CD4-positive, alpha-beta T cell treated with Interleukin-6 at 100 ng/mL for 8 hours (primary cell): ENCODE measurements at regions not wholly inside any gene's neighbourhood (a gene's known extent, or its start where the extent isn't known, plus 50 kb on each side); places are given as distances from the start of the nearest gene placed in this dataset.
"Not testable (repeated sequence)": the region's sequence is repeated elsewhere in the genome, so short reads cannot be mapped to it uniquely, and the experiment has no call there.

Experiments
- DNase-seq: peaks from one replicate; pipeline ENCODE4 v3.0.0-alpha.2; 2020; ENCODE audit warnings: mixed read lengths, low spot score

DNA sequence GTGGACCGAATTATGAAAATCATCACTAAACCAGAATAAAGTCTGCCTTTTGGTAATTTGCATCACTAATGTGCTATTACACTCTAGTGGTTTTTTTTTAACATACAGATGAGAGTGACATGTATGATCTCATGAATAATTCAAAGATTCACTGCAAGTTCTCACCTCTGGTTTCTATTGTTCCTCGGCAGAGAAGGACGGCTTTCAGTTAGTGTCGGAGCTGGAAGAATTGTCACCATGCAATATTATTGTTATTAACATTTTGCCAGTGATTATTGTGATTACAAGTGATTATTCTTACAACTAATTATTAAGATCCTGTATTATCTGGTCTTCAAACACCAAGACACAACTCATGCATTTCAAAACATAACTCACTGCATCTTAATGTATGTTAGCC, 366.6 kb upstream of the RPS23 start:
- no peak for DNase-seq

DNA sequence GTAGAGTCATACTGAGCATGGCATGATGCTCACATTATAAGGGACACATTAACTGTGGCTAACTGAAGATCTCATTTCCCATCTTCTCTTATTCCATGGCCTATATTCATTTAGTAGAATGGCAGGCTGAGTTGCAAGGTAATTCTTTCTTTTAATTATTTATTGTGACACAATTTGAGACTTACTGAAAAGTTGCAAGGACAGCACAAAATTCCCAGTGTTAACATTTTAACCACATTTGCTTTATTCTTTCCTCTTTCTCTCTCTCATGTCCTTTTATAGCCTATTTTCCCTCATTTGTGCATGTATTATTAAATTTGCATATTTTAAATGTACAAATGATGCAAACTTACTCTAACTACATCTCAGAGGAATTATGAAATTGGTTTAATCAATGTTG, 366.1 kb upstream of the RPS23 start:
- DNase-seq: no peak

DNA sequence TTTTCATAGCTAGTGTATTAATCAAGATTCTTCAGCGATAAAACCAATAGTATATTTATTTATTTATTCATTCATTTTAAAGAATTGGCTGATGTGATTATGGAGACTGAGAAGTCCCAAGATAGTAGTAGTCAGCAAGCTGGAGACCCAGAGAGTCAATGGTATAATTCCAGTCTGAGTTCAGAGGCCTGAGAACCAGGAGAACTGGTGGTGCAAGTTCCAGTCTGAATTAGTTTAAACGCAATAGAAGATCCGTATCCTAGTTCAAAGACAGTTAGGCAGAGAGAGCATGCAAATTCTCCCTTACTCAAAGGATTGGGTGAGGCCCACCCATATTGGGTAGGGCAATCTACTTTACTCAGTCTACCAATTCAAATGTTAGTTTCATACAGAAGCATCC, 364.2 kb upstream of the RPS23 start:
- no peak for DNase-seq

DNA sequence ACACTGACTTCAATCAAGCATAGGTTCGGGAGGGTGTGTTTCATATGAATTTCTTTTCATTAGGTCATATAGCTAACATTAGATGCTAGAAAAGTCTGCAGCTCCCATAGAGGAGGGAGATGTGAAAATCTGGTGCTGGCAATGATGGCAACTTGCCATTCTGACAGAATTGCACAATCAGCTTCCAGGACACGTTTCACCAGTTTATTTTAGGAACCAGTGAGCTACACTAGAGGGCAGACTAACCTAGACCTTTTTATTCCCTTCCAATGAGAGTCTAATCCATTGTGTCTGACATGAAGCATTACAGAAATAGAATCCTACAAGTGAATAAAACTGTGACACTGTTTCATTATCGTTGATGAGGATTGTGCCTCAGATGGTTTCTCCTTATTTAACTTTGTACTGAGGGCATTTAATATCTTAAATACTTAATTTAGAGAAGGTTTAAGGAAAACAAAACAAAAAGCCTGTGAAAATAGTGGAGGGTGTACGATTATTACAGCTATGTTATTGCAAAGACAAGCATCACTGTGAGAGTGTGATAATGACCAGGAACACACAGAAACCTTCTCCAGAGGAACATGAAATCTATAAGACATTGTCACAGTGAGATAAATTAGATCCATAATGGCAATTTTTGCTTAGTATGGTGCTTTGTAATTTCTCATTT, 363.3 kb upstream of the RPS23 start:
- peak; percentile 9 for DNase-seq

- no peak for DNase-seq
These were observed 362.8 kb upstream of the RPS23 start for GRCh38 chr5:82640916-82641315.

DNA sequence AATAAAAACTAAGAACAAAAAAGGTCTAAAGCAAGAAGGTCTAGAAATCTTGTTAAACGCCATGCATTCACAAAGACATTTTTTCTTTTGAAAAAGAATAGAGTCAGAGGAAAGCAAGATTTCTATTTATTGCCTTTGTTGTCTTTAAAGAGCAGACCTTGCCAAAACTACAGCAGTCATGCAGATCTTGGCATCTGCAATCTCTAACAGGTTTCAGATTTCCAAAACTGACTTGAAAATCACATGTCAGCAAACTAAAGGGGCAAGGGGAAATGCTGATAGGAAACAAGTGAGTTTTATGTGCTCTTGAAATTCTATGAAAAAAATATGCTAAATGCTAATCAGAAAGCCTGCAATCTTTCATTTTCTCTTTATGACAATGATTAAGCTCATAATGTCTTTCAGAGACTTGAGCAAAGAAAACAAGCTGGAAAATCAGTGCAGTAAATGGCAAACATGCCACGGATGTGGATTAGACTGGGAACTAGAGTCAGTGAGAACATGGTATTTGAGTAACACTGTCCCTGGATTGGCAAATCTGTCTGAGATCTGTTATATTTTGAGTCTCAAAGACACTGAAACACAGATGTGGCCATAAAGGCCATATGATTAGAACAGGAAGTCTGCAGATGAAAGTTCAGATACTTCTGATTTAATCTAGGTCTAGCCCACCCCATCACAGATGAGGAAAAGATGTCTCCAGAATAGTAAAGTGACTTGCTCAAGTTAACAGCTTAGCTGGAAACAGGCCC, 361.4 kb upstream of the RPS23 start:
- no peak for DNase-seq

DNA sequence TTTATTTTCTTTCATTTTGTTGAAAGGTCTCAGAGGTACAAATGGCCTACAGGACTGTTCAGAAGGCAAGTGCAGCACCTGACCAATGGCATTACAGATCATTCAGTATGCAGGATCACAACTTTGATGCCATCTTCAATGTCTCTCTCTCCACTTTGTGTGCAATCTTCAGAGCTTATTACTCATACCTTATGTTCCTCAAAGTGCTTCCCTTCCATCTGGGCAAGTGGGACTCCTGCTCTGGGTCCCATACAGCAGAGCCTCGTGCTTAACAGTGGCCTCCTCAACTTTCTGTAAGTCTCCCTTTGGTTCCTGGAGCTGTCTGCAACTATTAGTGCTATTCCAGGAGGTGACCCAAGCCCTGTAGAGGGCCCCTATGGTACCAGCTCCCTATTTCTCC, 358.4 kb upstream of the RPS23 start:
- no peak for DNase-seq

GRCh38 chr5:82635561-82636288, 357.6 kb upstream of the RPS23 start:
- DNase-seq: no peak

DNA sequence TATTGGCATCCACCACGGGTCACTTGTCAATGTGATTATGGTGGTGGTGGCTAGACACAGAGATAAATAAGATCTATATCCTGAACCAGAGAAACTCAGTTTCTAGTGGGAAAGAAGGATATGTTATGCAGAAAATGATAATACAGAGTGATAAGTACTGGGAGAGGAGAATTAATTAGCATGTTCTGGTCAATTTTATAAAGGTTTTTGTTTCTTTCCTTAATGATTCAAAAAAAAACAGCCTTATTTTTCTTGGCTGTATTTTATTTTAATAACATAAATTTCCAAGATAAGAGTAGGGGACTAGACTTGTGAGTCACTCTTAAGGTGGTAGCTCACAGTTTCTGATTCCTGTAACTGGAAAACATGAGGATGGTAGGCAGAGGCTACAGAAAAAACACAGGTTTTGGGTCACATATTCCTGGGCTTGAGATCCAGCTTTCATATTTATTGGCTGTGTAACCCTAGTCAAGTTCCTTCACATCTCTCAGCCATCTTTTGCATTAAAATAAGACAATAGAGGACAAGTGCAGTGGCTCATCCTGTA, 350.3 kb upstream of the RPS23 start:
- DNase-seq: no peak

- not testable (repeated sequence) for DNase-seq
These were observed 348.9 kb upstream of the RPS23 start for GRCh38 chr5:82626905-82627591.

DNA sequence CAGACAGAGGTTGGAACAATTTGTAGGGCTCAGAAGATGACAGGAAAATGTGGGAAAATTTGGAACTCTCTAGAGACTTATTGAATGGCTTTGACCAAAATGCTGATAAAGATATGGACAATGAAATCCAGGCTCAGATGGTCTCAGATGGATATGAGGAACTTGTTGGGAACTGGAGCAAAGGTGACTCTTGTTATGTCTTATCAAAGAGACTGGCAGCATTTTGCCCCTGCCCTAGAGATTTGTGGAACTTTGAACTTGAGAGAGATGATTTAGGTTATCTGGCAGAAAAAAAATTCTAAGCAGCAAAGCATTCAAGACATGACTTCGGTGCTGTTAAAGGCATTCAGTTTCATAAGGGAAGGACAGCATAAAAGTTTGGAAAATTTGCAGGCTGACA, 347.9 kb upstream of the RPS23 start:
- not testable (repeated sequence) for DNase-seq

DNA sequence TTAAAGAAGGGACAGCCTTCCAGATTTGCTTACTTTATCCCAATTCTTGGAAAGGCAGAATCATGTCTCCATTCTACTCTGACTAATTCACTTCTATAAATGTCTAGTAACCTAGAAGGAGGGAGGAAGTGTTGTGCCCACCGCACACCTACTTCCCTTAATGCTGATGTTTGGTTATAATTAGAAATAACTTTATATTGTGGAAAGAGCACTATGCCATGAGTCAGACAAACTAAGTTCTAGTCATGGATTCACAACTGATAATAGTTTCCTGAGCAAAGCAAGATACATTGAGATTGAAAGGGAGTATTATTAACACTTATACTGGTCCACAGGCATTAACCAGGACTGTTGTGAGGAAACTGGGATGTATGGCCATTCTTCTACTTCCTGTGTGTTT, 345.9 kb upstream of the RPS23 start:
- no peak for DNase-seq

DNA sequence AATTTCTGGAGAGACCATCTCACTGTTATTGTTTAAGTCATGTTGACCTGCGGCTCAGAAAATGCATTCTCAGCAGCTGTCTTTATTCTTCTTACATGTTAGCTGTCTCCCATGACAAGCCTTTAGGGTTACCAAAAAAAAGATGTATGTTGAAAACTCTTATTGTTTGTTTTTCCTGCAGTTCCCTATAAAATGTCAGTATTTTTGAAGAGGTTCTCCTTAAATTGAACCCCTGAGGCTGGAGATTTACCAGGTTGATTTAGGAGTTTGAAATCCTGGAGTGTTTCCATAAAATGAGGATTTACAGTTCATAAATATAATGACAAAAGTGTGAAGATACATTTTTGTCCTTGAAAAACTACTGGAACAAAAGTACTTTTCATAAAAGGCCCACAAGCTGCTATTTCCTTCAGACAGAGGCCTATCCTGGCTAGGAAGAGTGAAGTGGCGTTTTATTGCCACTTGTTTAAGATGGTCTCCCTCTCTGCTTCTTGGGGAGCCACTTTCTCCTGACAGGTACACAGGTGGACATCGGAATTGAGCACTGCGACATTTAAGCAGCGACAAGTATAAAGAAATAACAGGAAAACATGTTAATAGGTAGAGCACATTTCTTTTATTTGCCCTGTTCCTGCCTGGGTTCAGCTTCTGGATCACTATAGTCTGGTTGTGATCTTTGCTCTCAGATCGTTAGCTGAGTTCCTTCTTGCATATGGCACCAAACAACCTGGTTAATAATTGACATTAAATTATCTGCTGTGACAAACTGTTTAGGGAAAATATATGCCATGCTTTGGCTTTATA, 344.8 kb upstream of the RPS23 start:
- DNase-seq: no peak

- no peak for DNase-seq
These were observed 344.1 kb upstream of the RPS23 start for GRCh38 chr5:82622205-82622604.

DNA sequence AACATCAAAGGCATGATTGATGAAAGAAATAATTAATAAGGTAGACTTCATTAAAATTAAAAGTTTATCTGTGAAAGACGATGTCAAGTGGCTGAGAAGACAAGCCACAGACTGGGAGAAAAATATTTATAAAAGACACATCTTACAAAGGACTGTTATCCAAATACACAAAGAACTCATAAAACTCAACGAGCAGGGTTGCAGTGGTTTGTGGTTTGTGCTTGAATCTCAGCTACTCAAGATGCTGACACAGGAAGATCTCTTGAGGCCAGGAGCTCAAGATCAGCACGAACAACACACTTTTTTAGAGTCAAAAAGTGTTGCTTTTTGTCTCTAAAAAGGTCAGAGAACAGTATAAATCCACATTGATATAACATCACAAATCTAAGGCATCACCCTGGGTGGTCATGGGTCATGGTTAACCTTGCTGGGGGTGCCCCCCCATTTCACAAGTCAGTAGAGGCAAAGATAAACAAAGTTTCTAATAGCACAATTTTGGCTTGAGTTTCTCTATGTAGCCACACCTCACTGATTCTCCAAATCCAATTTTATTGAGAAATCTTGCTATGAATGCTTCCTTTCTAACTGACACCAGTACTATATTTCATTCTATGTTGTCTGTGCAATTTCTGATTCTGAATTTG, 342.9 kb upstream of the RPS23 start:
- no peak for DNase-seq

GRCh38 chr5:82619097-82619496, 340.9 kb upstream of the RPS23 start:
- no peak for DNase-seq

- no peak for DNase-seq
These were observed 336.6 kb upstream of the RPS23 start for GRCh38 chr5:82614706-82615105.

GRCh38 chr5:82613891-82614290, 335.7 kb upstream of the RPS23 start:
- DNase-seq: no peak

DNA sequence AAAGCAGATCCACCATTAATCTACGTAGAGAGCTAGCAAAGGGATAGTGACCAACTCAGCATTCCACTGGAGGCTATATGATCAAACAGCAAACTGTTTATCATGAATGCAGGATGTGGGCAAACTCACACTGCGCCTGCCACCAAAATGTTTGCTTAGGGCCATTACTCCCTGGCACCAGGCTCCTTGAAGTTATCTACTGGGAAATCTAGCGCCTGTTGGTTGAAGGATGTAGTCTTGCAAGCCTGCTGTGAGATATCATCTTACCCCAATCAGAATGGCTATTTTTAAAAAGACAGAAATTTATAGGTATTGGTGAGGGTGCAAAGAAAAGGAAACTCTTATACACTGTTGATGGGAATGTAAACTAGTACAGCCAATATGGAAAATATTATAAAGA, 332.5 kb upstream of the RPS23 start:
- DNase-seq: no peak

DNA sequence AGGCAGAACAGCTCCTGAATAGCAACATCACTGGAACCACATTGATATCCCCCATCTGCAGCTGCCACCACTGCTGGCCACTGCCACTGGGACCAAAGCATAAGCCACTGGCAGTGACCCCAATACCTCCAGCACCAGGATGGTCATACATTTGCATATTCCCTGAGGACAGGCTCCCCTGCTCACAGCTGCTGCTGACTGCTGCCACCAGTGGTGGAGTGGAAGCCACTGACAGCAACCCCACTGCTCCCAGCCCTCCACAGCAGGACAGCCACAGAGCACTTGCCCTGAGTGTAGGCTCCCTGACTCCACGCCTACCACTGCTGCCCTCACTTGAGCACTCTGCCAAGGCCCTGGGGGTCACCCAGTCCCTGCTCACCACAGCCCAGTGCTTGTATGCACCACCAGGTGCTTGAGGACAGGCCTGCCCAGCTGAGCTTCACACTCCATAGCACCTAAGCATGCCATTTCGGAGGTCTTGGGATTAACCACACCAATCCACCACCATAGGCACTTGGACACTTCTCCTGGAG, 327.4 kb upstream of the RPS23 start:
- DNase-seq: no peak
